ENCODE measurements at regions not wholly inside any gene's neighbourhood (a gene's known extent, or its start where the extent isn't known, plus 50 kb on each side); places are given as distances from the start of the nearest gene placed in this dataset.

DNA sequence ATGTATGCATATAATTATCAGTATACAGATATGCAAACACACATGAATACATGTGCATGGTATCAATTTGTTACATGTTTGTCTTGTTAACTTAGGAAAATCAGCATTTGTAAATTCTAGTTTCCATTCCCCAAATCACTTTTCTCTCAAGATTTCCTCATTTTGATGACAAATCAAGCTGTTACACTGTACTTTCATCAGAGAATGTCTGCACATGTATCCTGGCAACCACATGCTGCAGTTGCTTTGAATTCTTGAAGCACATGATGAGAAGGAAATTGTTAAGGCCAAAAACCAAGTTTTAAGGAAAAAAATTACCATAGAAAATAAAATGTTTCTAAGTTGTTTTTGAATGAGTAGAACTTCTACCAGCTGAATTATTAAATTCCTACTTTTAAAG lies 1834.5 kb downstream of the EFNA5 start:
- no peak for TF ChIP-seq POLR2A (IDR thresholded peaks at IDR 0.05)
- TF ChIP-seq, protein P1, sequence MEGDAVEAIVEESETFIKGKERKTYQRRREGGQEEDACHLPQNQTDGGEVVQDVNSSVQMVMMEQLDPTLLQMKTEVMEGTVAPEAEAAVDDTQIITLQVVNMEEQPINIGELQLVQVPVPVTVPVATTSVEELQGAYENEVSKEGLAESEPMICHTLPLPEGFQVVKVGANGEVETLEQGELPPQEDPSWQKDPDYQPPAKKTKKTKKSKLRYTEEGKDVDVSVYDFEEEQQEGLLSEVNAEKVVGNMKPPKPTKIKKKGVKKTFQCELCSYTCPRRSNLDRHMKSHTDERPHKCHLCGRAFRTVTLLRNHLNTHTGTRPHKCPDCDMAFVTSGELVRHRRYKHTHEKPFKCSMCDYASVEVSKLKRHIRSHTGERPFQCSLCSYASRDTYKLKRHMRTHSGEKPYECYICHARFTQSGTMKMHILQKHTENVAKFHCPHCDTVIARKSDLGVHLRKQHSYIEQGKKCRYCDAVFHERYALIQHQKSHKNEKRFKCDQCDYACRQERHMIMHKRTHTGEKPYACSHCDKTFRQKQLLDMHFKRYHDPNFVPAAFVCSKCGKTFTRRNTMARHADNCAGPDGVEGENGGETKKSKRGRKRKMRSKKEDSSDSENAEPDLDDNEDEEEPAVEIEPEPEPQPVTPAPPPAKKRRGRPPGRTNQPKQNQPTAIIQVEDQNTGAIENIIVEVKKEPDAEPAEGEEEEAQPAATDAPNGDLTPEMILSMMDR (IDR thresholded peaks at IDR 0.05), result no peak

Measured in stomach (tissue), 4 donors.